ENCODE measurements at regions not wholly inside any gene's neighbourhood (a gene's known extent, or its start where the extent isn't known, plus 50 kb on each side); places are given as distances from the start of the nearest gene placed in this dataset.

GRCh38 chr14:62053188-62053587 lies 291.0 kb downstream of the SNAPC1 start:
- Histone ChIP-seq H3K36me3 (replicated peaks in 1 of 2; ENCODE audit: control extremely low read depth in 1 of 2, control insufficient read depth in 1 of 2, extremely low read depth in 1 of 2, insufficient read depth in 2 of 2, low read length in 1 of 2) (no peaks in the 10 kb centered on the region), H3K27me3 (replicated peaks in 1 of 4; ENCODE audit: control extremely low read depth in 1 of 4, control insufficient read depth in 3 of 4, insufficient read depth in 4 of 4, low read length in 3 of 4) (no peaks in the 10 kb centered on the region), H4K20me1 (ENCODE audit: control insufficient read depth, insufficient read depth, low read length, poor library complexity, severe bottlenecking) (no peaks in the 10 kb centered on the region), H3K79me2 (ENCODE audit: control insufficient read depth, insufficient read depth, low read length) (no peaks in the 10 kb centered on the region), H3K4me3 (ENCODE audit: control extremely low read depth in 1 of 5, extremely low read depth in 1 of 5, insufficient read depth in 1 of 5, low read depth in 2 of 5, low read length in 4 of 5) (no peak overlapping the region), H2AFZ (ENCODE audit: insufficient read depth, low read depth, low read length, poor library complexity, severe bottlenecking) (no peak overlapping the region), H3K4me1 (ENCODE audit: control insufficient read depth in 2 of 2, insufficient read depth in 2 of 2, low read length in 2 of 2) (no peaks in the 10 kb centered on the region), H3K27ac (ENCODE audit: low read length in 2 of 2) (no peak overlapping the region), H3K9ac (ENCODE audit: low read length) (no peak overlapping the region), H3K9me3 (ENCODE audit: control extremely low read depth in 1 of 3, control insufficient read depth in 2 of 3, insufficient read depth in 1 of 3, low read length in 2 of 3) (peaks cover 0 to 2% (median 0%) of the 10 kb centered on the region in 3 donors), H3K4me2 (replicated peaks; ENCODE audit: low read depth, low read length, poor library complexity, severe bottlenecking) (no peak overlapping the region)
- ChIA-PET CTCF (no interaction called here), POLR2A (no interaction called here)
- no peaks in the 10 kb centered on the region for H3K27me3 Mint-ChIP-seq
- H3K4me1 Mint-ChIP-seq = no peaks in the 10 kb centered on the region
- no peak for ATAC-seq (ENCODE audit: low read depth)
- intact Hi-C loops (cut with micrococcal nuclease) = no loop called here
- no peaks in the 10 kb centered on the region for H3K9me3 Mint-ChIP-seq (ENCODE audit: insufficient read depth)
- TF ChIP-seq EZH2 (IDR thresholded peaks at IDR 0.05; ENCODE audit: borderline replicate concordance, insufficient read depth, low read depth, low read length, poor library complexity, severe bottlenecking) = no peak
- no peak for TF ChIP-seq CTCF (IDR thresholded peaks at IDR 0.05)
- no peak overlapping the region for H3K27ac Mint-ChIP-seq
- WGBS (ENCODE audit: insufficient coverage) = 90% methylated on average over 3 of the region's 3 CpGs
- H3K4me3 Mint-ChIP-seq = no peak overlapping the region
- no peak for DNase-seq

- POLR2A ChIA-PET = no interaction called here
- Histone ChIP-seq H3K27ac (ENCODE audit: low read length in 2 of 2) (no peak overlapping the region), H2AFZ (ENCODE audit: insufficient read depth, low read depth, low read length, poor library complexity, severe bottlenecking) (no peak overlapping the region), H3K4me1 (ENCODE audit: control insufficient read depth in 2 of 2, insufficient read depth in 2 of 2, low read length in 2 of 2) (peaks cover 2 to 8% of the 10 kb centered on the region in 2 donors), H3K4me2 (replicated peaks; ENCODE audit: low read depth, low read length, poor library complexity, severe bottlenecking) (no peak overlapping the region), H3K27me3 (replicated peaks in 1 of 4; ENCODE audit: control extremely low read depth in 1 of 4, control insufficient read depth in 3 of 4, insufficient read depth in 4 of 4, low read length in 3 of 4) (no peaks in the 10 kb centered on the region), H3K9me3 (ENCODE audit: control extremely low read depth in 1 of 3, control insufficient read depth in 2 of 3, insufficient read depth in 1 of 3, low read length in 2 of 3) (no peaks in the 10 kb centered on the region), H3K9ac (ENCODE audit: low read length) (no peak overlapping the region), H3K79me2 (ENCODE audit: control insufficient read depth, insufficient read depth, low read length) (no peaks in the 10 kb centered on the region), H3K36me3 (replicated peaks in 1 of 2; ENCODE audit: control extremely low read depth in 1 of 2, control insufficient read depth in 1 of 2, extremely low read depth in 1 of 2, insufficient read depth in 2 of 2, low read length in 1 of 2) (no peaks in the 10 kb centered on the region), H3K4me3 (ENCODE audit: control extremely low read depth in 1 of 5, extremely low read depth in 1 of 5, insufficient read depth in 1 of 5, low read depth in 2 of 5, low read length in 4 of 5) (no peak overlapping the region), H4K20me1 (ENCODE audit: control insufficient read depth, insufficient read depth, low read length, poor library complexity, severe bottlenecking) (no peaks in the 10 kb centered on the region)
- intact Hi-C loops (cut with micrococcal nuclease) = no loop called here
- DNase-seq (no peak), ATAC-seq (ENCODE audit: low read depth) (no peak)
- no peaks in the 10 kb centered on the region for H3K27me3 Mint-ChIP-seq
- H3K9me3 Mint-ChIP-seq (ENCODE audit: insufficient read depth) = peaks cover 3% of the 10 kb centered on the region
- 98% methylated on average over 27 of the region's 27 CpGs for WGBS (ENCODE audit: insufficient coverage)
- no peak for TF ChIP-seq EZH2 (IDR thresholded peaks at IDR 0.05; ENCODE audit: borderline replicate concordance, insufficient read depth, low read depth, low read length, poor library complexity, severe bottlenecking)
- no peak for TF ChIP-seq CTCF (IDR thresholded peaks at IDR 0.05)
- no peak overlapping the region for H3K27ac Mint-ChIP-seq
- H3K4me1 Mint-ChIP-seq = peaks cover 5% of the 10 kb centered on the region
- CTCF ChIA-PET = no interaction called here
- no peak overlapping the region for H3K4me3 Mint-ChIP-seq
Observed at GRCh38 chr14:62056789-62057188, 294.6 kb downstream of the SNAPC1 start.
